T follicular helper cell (primary cell): ENCODE measurements at regions not wholly inside any gene's neighbourhood (a gene's known extent, or its start where the extent isn't known, plus 50 kb on each side); places are given as distances from the start of the nearest gene placed in this dataset.

Source experiments
- DNase-seq: peaks from one replicate; pipeline ENCODE4 v3.0.0-alpha.2; 2020; ENCODE audit warnings: low read depth

- no peak for DNase-seq
Measured at GRCh38 chr18:45488645-45489044, 126.6 kb upstream of the SLC14A2 start.

- DNase-seq = no peak
Measured at GRCh38 chr18:45493830-45494229, 121.4 kb upstream of the SLC14A2 start.

- no peak for DNase-seq
Measured at GRCh38 chr18:45494811-45495210, 120.5 kb upstream of the SLC14A2 start.

DNA sequence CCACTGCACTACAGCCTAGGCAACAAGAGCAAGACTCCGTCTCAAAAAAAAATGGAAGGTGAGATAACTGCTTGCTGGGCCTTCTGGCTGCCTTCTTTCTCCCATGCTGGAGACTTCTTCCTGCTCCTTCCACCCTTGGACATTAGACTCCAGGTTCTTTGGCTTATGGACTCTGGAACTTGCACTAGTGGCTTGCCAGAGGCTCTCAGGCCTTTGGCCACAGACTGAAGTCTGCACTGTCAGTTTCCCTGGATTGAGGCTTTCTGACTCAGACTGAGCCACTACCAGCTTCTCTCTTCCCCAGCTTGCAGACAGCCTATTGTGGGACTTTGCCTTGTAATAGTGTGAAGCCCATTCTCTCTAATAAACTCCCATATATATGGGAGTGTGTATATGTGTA lies 118.5 kb upstream of the SLC14A2 start:
- DNase-seq = no peak

GRCh38 chr18:45497595-45498286 lies 117.5 kb upstream of the SLC14A2 start:
- DNase-seq = no peak

- no peak for DNase-seq
Measured at GRCh38 chr18:45498287-45498658, 117.0 kb upstream of the SLC14A2 start.

- DNase-seq = no peak
Measured at GRCh38 chr18:45503990-45504389, 111.3 kb upstream of the SLC14A2 start.

DNA sequence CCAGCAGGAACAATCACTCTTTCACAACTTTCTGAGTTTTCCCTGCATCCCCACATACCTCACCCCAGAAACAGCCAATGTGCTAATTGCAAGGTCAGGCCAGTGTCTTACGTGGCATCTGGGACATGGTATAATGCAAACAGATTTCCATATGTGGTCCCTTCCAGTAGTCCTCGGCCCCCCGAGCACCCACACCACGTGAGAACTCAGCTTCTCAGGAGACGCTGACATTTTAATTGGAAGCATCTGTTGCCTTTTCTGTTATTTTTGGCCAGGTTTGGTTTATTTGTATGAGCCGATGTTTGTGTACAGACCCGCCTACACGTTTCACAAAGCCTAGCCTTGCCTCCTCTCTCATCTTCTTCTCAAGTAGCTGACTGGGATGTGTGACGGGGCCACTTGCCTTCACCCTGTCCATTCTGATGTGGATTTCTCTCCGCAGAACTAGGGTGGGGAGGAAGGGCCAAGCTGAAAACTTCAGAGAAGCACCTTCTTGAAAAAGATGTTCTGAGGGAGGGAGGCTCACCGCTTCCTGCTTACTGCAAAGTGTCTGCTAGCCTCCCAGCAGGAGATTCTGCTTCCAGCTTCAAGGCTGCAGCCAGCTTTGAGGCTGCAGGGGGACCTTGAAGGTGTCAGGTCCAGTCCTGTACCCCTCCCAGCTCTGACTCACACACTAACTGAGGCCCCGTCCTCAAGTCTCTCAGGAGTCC lies 109.6 kb upstream of the SLC14A2 start:
- no peak for DNase-seq

GRCh38 chr18:45506951-45507350 lies 108.3 kb upstream of the SLC14A2 start:
- no peak for DNase-seq

DNA sequence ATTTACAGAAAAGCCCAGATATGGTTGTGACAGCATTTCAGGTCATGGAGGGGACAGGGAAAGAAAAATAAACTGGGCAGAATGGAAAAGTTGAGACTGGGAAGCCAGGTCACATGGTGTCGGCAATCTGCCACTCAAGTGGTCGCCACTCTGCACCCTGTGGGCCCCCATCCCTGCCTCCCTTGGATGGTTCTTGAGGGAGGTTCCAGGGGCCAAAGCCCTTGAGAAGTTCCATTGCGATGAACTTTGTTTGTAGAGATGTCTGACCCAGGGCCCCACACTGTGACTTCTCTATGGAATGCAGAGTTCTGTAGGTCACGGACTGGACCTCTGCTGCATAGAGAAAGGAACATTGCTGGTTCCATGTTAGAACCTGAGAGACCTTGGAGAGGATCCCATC lies 105.7 kb upstream of the SLC14A2 start:
- no peak for DNase-seq

GRCh38 chr18:45510656-45511055 lies 104.6 kb upstream of the SLC14A2 start:
- no peak for DNase-seq

- DNase-seq = no peak
Measured at GRCh38 chr18:45512363-45512953, 102.8 kb upstream of the SLC14A2 start.

DNA sequence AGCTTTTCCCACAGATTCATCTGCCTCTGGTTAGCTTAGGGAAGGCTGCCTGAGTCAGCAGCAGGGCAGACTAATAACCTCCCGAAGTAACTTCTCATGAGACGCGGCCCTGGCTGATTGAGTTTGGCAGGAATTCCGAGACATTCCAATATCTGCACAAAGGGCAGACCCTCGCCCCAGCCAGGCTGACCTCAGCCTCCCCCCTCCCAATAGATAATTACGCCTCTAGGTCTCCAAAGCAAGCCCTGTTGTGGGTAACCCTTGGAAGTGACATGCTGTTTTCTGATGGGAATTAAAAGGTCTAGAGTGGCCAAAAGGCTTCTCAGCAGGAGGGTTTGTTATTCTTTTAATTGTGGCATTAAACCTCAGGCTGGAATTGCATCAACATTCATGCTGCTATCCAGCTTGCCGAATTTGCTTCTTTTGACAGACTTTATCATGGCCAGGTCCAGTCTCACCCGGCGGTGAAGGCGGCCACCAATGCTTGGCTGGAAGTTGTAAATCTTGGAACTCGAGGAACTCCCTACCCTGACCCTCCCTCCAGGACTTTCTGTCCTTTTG lies 98.0 kb upstream of the SLC14A2 start:
- DNase-seq = no peak

DNA sequence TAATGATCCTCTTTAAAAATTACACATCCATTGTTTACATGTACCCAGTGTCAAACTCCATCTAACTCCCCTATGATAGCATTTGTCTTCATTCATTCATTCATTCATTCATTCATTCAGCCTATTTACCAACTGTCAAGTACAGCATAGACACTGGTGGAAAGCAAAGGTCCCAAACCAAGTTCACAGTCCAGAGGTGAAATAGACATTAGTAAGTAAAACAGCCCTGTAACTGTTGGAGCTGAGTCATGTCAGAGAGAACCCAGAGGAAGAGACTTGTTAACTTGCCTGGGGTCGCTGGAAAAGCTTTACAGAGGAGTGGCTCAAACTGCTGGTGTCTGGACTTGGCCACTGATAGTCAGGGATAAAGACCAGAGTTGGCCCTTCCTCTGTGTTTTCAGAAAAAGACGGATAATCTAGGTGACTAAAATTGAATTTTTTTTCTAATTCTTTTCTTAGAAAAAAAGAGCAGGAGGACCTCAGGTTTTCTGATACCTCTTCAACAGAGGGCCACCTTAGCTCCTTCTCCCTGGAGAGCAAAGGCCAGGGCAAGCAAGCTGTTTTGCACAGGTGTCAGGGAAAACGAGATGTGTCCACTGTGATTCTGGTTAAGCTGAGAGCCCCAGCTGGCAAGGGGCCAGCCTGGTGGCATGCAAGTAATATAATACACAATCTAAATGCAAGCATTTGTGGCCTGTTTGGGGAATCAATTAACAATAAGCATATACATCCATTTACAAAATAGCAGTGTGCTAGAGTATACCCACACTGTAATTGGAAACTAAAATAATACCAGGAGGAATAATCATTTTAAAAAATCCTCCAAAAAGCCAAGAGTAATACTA lies 96.7 kb upstream of the SLC14A2 start:
- no peak for DNase-seq

DNA sequence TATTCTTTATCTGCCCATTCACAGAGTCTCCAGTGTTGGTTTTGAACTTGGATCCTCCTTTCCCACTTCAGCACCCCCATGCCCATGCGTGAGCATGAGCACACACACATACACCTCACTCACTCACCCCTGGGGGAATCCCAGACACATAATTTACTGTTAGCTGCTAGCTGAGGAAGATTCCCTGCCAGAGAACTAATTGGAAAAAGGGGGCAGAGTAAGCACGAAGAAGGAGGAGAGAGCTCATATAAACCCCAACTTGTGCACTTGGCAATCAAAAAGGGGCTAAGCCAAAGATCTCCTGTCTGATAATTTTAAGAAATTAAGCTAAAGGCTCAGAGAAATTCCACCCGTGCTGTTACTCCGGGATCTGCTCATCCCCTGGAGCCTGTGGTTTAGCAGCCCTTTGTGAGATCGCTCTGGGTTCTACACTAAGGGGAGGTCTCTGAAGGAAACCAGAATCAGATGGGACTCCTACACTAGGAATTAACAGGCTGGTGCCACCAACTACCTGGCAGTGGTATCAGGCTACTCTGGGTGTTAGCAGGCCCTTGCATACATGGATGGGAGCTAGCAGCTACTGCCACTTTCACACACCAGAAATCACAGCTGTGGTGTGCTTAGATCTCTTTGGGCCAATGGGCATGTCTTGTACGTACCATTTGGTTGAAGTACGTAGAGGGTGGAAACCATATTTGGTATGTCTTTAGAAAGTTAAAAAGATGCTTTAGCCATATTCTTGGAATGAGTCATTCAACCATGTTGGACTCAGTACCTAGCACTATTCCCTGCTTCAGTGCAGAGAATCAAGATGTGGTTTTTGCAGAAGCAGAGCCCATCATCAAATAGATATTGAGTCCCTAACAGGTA lies 95.6 kb upstream of the SLC14A2 start:
- no peak for DNase-seq

DNA sequence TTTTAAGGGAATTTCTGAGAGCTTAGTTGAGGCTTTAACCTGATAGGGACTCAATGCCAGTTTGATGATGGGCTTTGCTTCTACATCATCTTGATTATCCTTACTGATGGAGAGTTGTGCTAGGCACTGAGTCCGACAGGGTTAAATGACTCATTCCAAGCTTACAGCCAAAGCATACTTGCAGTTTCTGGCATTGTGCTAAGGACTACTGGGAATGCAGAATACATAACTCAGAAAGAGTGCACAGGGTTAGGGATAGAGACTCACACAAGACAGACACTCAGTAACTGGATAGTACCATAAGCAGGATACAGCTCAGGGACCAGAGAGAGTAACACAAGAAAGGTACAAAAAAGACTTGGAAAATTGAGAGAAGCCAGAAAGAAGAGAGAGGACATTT lies 94.1 kb upstream of the SLC14A2 start:
- no peak for DNase-seq

GRCh38 chr18:45521777-45522176 lies 93.5 kb upstream of the SLC14A2 start:
- no peak for DNase-seq

GRCh38 chr18:45522371-45522770 lies 92.9 kb upstream of the SLC14A2 start:
- DNase-seq = no peak

DNA sequence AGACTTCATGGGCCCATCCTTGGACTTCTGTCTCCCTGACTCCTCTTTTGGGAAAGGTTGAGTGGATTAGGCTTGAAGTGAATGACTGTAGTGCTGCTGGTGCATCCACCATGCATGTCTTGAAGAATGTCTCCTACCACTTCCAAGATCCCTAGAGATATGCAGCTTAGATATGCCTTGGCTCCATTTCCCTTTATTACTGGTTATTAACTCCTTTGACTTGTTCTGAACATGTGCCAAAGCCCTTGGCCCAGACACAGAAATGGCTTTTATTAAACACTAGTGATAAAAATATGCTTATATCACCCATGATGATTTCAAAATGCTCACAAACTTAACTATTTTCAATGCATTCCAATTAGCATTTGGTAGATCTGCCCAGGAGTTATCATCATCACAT lies 90.0 kb upstream of the SLC14A2 start:
- DNase-seq = no peak

GRCh38 chr18:45526114-45526841 lies 89.0 kb upstream of the SLC14A2 start:
- DNase-seq = no peak

- DNase-seq = no peak
Measured at GRCh38 chr18:45527891-45528290, 87.4 kb upstream of the SLC14A2 start.
